MM.1S (cell line): ENCODE measurements at regions not wholly inside any gene's neighbourhood (a gene's known extent, or its start where the extent isn't known, plus 50 kb on each side); places are given as distances from the start of the nearest gene placed in this dataset.
"Not testable (repeated sequence)": the region's sequence is repeated elsewhere in the genome, so short reads cannot be mapped to it uniquely, and the experiment has no call there.

Experiments used
- EZH2 ChIP-seq: fragments of 300-600 bp; sonication (generic); optimal IDR thresholded peaks from 2 replicates; pipeline ENCODE3; 2017; ENCODE audit warnings: low read depth, mild to moderate bottlenecking, antibody characterized with exemption, low read length, mixed read lengths
- TF ChIP-seq, protein P1 (sequence below): fragments of 300-600 bp; sonication (generic); IDR thresholded peaks from 2 replicates; pipeline ENCODE4 v1.5.1; 2016; ENCODE audit warnings: antibody characterized with exemption, low read length, mixed read lengths

DNA sequence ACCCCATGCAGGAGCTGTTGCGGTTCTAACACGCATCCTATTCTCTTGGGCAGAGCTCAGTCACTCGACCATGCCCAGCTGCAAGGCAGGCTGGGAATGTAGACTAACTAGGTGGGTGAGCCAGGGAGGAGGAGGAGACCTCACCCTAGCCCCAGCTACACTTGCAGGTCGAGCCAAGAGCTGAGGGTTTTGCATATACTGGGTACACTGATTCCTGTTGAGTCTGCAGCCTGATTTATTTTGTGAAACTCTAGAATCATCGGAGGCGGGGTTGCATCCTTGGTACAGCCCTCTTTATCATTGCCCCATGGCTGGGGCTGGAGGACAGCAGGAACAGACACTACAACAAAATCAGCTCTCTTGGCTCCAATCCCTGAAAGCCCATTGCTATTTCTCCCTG lies 93.8 kb upstream of the DPP6 start:
- TF ChIP-seq, protein P1, sequence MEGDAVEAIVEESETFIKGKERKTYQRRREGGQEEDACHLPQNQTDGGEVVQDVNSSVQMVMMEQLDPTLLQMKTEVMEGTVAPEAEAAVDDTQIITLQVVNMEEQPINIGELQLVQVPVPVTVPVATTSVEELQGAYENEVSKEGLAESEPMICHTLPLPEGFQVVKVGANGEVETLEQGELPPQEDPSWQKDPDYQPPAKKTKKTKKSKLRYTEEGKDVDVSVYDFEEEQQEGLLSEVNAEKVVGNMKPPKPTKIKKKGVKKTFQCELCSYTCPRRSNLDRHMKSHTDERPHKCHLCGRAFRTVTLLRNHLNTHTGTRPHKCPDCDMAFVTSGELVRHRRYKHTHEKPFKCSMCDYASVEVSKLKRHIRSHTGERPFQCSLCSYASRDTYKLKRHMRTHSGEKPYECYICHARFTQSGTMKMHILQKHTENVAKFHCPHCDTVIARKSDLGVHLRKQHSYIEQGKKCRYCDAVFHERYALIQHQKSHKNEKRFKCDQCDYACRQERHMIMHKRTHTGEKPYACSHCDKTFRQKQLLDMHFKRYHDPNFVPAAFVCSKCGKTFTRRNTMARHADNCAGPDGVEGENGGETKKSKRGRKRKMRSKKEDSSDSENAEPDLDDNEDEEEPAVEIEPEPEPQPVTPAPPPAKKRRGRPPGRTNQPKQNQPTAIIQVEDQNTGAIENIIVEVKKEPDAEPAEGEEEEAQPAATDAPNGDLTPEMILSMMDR: not testable (repeated sequence)
- not testable (repeated sequence) for TF ChIP-seq EZH2
